GM19463 (cell line): ENCODE measurements at regions not wholly inside any gene's neighbourhood (a gene's known extent, or its start where the extent isn't known, plus 50 kb on each side); places are given as distances from the start of the nearest gene placed in this dataset.

Source experiments
- ATAC-seq: cut with Tn5 transposase; IDR thresholded peaks from one replicate; pipeline ENCODE4 v1.9.1; 2021; ENCODE audit warnings: mild to moderate bottlenecking, moderate library complexity; ENCODE audit not compliant: unreplicated experiment

- ATAC-seq: no peak
Observed at GRCh38 chr15:93296759-93297500, 207.9 kb upstream of the RGMA start.

DNA sequence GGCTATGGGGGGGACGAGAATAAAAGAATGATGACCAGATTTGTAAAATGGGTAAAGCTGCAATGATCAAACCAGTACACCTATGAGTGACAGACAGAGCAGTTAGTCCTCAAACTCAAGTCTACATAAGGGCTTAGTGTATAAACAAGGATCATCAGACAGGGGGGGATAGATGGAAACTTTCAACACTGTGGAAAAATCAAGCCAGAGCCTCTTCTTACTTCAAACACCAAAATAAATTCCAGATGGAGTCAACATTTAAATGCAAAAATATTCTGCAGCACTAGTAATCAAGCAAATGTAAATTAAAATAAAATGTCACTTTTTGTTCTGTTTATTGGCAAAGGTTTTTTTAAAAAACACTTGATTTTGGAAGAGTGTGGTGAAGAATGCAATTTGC, 205.9 kb upstream of the RGMA start:
- ATAC-seq: no peak

DNA sequence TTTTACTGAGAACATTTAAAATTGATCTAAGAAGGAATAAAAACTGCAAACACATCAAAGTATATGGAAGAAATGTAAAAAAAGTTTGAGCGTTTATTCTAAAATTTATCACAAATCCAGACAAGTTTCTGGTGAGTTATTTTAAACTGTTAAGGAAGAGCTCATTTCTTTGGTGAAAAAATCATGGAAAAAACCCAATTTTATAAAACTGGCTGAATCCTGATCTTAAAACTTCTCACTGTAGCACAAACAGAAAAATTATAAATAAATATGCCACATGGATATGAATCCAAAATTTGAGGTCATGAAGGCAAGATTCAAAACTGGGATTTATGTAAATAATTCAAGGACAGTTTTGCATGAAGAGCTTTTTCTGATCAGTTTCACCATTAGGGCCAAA, 205.1 kb upstream of the RGMA start:
- ATAC-seq: no peak

GRCh38 chr15:93291380-93291779, 202.4 kb upstream of the RGMA start:
- ATAC-seq: no peak

GRCh38 chr15:93290618-93290946, 201.6 kb upstream of the RGMA start:
- ATAC-seq: no peak

DNA sequence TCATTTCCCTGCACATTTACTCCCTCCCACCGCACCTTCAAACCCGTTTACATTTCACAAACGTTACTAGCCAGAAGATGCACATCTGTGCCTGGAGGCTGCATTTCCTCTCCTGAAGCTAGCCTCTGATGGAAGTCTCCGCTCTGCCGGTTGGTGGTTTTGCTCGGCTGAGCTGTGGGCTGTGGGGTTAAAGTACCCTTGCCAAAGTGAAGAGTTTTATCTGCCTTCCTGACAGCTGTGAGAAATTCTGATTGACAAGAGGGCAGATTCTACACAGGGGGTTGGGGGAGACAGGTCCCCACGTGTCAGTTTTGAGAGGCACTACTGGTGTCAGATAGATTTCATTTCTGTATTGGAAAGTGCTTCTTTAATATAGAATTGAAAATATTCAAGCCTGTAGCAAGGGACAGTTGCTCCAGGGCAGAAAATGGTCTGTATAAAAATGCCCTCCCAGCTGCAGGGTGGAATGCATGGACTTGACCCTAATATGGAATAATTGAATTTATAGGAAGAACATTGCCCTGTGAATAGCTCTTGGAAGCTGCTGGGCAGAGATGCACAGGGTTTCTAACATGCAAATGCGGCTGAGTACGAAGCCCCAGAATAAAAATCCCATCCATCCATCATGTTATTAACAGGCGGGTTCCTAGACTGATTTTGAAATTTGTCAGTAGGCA, 201.1 kb upstream of the RGMA start:
- no peak for ATAC-seq

DNA sequence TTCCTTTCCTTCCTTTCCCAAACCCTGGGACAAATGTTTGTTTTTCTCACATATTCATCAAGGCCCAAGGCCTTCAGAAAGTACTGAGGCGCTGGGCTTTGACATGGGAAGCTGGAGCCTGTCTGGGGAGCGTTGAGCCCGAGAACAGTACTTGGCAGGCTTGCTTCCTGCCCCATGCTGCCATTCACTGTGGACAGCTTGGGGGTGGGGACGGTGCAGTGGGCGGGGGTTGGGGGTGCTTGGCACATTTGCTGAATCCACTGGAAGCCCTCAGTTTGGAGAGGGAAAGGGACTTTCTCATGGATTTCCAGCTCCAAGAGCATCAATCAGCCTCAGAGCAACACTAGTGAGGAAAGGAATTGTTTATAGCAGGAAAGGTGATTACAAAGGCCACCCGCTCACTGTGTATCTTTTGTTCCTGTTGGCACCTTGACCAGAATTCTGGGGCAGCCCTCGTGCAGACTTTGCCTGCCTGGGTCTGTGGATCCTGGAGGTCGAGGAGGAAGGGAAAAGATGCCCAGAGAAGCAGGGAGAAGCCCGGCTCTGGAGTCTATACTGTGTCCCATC, 199.8 kb upstream of the RGMA start:
- no peak for ATAC-seq

GRCh38 chr15:93286446-93286845, 197.4 kb upstream of the RGMA start:
- ATAC-seq: no peak

DNA sequence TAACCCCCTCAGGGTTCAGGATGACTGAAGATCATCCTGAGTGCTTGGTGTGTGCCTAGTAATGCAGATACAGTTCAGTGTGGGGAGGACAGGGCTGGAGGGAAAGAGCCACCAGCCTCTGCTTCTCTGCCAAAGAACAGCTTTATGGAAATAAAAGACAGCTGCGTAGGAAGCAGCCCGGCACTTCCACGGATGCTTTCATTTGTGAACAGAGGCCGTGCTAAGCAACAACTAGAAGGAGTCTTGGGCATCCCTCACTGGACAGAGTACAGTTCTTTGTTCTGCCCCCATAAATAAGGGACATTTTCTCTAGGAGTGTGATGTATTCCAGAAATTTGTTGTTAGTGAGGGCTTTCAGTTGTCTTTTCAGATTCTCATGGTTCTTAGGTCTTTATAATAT, 194.8 kb upstream of the RGMA start:
- no peak for ATAC-seq

- no peak for ATAC-seq
Observed at GRCh38 chr15:93282808-93283207, 193.8 kb upstream of the RGMA start.

- ATAC-seq: no peak
Observed at GRCh38 chr15:93278783-93279182, 189.8 kb upstream of the RGMA start.

DNA sequence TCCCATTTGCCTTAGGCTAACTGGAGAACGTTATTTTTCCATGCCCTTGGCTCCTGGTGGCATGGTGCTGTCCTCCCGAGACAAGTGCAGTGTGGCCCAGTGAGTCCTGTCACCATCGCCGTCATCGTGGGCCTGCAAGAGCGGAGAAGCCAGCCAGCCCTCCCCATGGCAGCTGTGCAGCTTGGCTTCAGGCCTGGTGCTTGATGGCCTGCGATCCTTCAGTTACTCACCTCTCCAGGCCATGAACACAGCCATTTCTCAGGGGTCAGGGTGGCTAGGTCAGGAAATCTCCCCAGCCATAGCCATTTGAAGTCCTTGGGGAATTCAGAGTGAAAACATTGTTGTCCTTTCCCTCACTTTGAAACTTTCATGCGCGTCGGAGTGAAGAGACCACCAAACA, 189.0 kb upstream of the RGMA start:
- ATAC-seq: no peak

- ATAC-seq: no peak
Observed at GRCh38 chr15:93274257-93274656, 185.2 kb upstream of the RGMA start.

- ATAC-seq: no peak
Observed at GRCh38 chr15:93271871-93272270, 182.9 kb upstream of the RGMA start.

GRCh38 chr15:93270937-93271467, 182.0 kb upstream of the RGMA start:
- ATAC-seq: no peak

DNA sequence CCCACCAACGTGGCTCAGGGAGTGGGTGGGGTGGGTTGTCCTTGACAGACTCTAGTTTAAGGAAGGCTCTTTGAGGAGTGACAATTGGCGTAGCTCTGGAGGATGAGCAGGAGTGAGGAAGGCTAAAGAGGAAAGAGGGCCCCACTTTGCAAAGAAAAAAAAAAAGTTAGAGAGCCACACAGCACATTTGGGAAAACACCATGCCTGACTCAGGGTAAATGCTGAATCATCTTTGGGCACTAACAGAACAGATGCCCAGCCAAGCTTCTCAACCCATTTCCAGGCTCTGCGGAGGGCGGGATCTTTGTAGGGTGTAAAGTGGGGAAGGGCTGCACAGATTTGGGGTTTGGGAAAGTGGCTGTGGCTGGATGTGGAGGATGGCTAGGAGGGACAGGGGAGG, 179.1 kb upstream of the RGMA start:
- no peak for ATAC-seq

- ATAC-seq: no peak
Observed at GRCh38 chr15:93266291-93266690, 177.3 kb upstream of the RGMA start.

DNA sequence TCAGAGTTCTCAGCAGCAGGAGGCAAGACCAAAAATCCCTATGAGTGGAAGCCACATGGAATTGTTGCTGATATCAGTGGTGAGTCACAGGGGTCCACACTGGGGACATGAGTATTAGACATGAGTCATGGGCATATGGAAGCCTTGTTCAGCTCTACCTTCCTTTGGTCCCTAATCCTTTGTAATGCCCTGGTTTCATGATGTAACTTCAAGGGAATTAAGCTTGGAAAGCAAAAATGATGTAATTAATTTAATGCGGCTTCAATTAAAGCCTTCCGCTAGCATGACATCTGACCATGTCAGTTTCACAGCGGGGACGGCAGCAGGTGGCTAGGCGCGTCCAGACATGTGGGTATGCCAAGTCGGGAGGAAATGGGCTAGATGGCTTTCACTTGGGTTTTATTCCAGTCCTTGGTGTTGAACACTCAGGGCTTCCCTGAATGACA, 176.1 kb upstream of the RGMA start:
- ATAC-seq: no peak

GRCh38 chr15:93261845-93262244, 172.8 kb upstream of the RGMA start:
- ATAC-seq: no peak

DNA sequence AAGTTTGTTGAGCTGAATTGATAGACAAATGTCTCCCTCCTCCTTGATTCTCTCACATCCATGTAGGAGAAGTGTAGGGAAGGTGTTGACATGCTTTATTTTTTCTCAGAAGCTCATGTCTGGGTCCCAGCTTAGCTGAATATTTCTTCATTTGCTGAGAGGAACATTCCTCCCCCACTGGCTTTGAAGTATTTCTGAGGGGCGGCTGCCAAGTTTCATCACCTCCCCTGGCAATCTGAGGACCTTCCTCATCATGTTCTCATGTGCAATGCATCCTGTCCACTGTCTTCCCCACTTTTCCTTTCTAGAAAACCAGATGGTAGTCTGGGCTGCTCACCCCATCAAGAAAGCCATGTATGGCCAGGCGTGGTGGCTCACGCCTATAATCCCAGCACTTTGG, 168.9 kb upstream of the RGMA start:
- no peak for ATAC-seq

GRCh38 chr15:93253681-93254080, 164.7 kb upstream of the RGMA start:
- no peak for ATAC-seq

DNA sequence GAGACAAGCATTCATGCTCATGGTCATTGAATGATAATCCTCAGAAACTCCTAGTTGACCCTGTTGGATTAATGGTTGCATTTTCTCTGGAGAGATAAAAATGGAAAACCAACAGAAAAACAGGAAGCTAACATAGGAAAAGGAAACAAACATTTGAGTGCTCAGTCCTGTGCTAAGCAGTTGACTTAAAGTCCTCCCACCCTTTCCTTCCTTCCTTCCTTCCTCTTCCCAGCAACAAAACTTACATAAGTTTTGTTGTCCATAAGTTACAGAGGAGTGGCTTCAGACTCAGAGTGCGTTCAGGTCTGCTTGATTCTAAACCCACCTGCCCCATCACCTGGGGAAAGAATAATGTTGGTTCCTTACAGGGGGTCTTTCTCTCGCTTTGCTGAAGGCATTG, 163.8 kb upstream of the RGMA start:
- no peak for ATAC-seq
